Left ventricle myocardium inferior (tissue), 1 donor: ENCODE measurements at regions not wholly inside any gene's neighbourhood (a gene's known extent, or its start where the extent isn't known, plus 50 kb on each side); places are given as distances from the start of the nearest gene placed in this dataset.

Source experiments
- DNase-seq: peaks from one replicate; pipeline ENCODE4 v3.0.0-alpha.2; 2020
- H3K27ac ChIP-seq: fragments of 200-600 bp; replicated peaks from 2 replicates; pipeline ENCODE4 v1.8.0; 2021
- H3K27me3 ChIP-seq: fragments of 200-600 bp; 2 replicates; pipeline ENCODE4 v1.8.0; 2021; ENCODE audit warnings: low read depth
- H3K36me3 ChIP-seq: fragments of 200-600 bp; 2 replicates; pipeline ENCODE4 v1.8.0; 2021
- H3K4me1 ChIP-seq: fragments of 200-600 bp; 2 replicates; pipeline ENCODE4 v1.8.0; 2021
- H3K4me3 ChIP-seq: fragments of 200-600 bp; 2 replicates; pipeline ENCODE4 v1.8.0; 2021; ENCODE audit warnings: mild to moderate bottlenecking, moderate library complexity
- H3K9me3 ChIP-seq: fragments of 200-600 bp; replicated peaks from 2 replicates; pipeline ENCODE4 v1.8.0; 2021
- intact Hi-C: fragments of 100-400 bp; cut with micrococcal nuclease; formaldehyde crosslinking; loops from one replicate; pipeline ENCODE4 v1.11.0; 2022
- TF ChIP-seq, protein P1 (sequence below): fragments of 200-600 bp; IDR thresholded peaks from 2 replicates; pipeline ENCODE4 v1.8.0; 2021; ENCODE audit warnings: antibody characterized with exemption, mild to moderate bottlenecking, borderline replicate concordance
- donor health status: DM: no; HTN: yes; CAD: no; lungs with severe emphysema.

DNA sequence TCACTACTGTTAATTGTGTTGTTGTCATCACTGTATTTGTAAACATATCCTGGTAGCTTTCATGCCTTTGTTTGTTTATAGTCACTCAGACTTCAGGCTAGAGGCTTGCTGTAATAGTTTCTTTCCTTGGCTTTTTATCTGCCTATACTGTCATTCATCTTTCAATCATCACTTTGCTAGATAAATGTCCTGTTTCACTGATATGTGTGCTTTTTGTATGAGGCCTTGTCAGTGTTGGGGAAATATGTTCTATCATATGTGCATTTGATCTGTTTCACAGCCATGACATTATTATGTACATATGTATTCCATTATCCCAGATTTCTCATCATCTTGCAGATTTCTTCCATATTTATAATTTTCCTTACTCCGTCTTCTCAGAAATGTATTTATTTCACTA lies 558.9 kb upstream of the LRFN5 start:
- TF ChIP-seq, protein P1, sequence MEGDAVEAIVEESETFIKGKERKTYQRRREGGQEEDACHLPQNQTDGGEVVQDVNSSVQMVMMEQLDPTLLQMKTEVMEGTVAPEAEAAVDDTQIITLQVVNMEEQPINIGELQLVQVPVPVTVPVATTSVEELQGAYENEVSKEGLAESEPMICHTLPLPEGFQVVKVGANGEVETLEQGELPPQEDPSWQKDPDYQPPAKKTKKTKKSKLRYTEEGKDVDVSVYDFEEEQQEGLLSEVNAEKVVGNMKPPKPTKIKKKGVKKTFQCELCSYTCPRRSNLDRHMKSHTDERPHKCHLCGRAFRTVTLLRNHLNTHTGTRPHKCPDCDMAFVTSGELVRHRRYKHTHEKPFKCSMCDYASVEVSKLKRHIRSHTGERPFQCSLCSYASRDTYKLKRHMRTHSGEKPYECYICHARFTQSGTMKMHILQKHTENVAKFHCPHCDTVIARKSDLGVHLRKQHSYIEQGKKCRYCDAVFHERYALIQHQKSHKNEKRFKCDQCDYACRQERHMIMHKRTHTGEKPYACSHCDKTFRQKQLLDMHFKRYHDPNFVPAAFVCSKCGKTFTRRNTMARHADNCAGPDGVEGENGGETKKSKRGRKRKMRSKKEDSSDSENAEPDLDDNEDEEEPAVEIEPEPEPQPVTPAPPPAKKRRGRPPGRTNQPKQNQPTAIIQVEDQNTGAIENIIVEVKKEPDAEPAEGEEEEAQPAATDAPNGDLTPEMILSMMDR = no peak
- no peak overlapping the region for H3K4me3 ChIP-seq
- intact Hi-C loops = no loop called here
- DNase-seq = no peak
- no peak overlapping the region for H3K27ac ChIP-seq
- no peaks in the 10 kb centered on the region for H3K36me3 ChIP-seq
- H3K27me3 ChIP-seq = no peaks in the 10 kb centered on the region
- no peaks in the 10 kb centered on the region for H3K9me3 ChIP-seq
- H3K4me1 ChIP-seq = no peaks in the 10 kb centered on the region

DNA sequence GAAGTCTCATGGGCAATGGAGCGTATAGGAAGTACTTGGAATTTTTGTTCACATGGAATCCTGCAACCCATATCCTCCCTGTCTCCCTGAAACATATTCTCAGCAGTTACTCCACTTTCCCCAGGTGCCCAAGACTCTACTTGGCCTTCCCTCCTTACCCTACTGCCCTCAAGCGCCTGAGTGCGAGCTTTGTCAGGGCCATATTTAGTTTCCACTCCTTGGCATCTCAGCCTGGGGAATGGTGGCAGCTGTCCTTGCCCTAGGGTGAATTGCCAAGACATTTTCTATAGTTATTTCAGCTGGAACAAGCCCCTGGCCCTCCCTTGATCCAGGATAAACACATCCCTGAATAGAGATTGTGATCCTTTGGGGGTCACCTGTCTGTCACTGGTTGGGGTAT lies 569.3 kb upstream of the LRFN5 start:
- no peak for DNase-seq
- H3K36me3 ChIP-seq = no peaks in the 10 kb centered on the region
- TF ChIP-seq, protein P1 = no peak
- peaks cover 14% of the 10 kb centered on the region for H3K9me3 ChIP-seq
- no peaks in the 10 kb centered on the region for H3K4me1 ChIP-seq
- no peak overlapping the region for H3K4me3 ChIP-seq
- no peak overlapping the region for H3K27ac ChIP-seq
- intact Hi-C loops = no loop called here
- no peaks in the 10 kb centered on the region for H3K27me3 ChIP-seq

DNA sequence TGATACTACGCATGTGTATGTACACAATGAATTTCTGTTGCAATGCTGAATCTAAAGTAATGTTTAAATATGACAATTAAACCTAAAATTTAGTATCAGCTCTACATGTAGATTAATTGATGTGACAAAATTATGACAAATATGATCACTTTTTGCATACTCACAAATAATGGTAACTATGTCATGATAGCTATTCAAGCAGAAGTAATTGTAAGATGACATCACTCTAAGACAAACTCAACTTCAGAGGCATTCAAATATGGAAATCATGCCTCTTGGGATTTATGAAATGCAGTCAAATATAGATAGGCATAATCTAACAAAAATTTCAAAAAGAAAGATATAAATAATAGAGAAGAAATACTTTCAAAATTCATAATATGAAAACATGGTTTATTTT lies 571.7 kb upstream of the LRFN5 start:
- no peak for DNase-seq
- H3K36me3 ChIP-seq = no peaks in the 10 kb centered on the region
- H3K4me3 ChIP-seq = no peak overlapping the region
- no peak overlapping the region for H3K27ac ChIP-seq
- intact Hi-C loops = no loop called here
- no peaks in the 10 kb centered on the region for H3K4me1 ChIP-seq
- H3K9me3 ChIP-seq = peaks cover 18% of the 10 kb centered on the region
- TF ChIP-seq, protein P1 = no peak
- no peaks in the 10 kb centered on the region for H3K27me3 ChIP-seq

DNA sequence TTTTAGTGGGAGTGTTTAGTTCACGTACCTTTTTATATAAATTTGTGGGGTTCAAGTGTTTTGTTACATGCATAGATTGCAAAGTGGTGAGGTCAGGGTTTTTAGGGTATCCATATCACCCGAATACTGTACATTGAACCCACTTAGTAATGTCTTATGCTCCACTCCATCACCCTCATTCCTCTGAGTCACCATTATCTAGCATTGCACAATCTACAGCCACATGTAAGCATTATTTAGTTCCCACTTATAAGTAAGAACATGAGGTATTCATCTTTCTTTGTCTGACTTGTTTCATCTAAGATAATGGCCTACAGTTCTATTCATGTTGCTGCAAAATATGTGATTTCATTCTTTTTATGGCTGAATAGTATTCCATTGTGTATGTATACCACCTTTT lies 583.7 kb upstream of the LRFN5 start:
- H3K27ac ChIP-seq = no peak overlapping the region
- TF ChIP-seq, protein P1 = no peak
- H3K36me3 ChIP-seq = no peaks in the 10 kb centered on the region
- H3K4me3 ChIP-seq = no peak overlapping the region
- no peak for DNase-seq
- no peaks in the 10 kb centered on the region for H3K4me1 ChIP-seq
- intact Hi-C loops = no loop called here
- no peaks in the 10 kb centered on the region for H3K27me3 ChIP-seq
- H3K9me3 ChIP-seq = peaks cover 25% of the 10 kb centered on the region

DNA sequence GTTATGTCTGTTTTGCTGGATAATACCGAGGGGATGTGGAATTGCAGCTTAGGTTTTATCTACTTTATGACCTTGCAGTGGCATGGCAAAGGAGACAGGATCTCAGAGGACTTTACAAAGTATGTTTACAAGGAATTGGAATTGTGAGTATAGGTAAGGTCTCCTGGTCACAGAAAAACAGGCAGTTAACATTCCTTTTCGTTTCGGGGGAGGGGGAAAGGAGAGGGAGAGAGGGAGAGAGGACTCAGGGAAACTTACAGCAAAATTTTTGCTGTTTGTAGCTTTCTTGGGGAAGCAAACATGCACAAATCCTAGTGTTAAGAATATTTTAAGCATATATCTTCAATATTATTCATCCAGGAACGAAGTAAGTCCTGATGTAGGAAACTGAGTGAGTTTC lies 590.5 kb upstream of the LRFN5 start:
- no peaks in the 10 kb centered on the region for H3K9me3 ChIP-seq
- TF ChIP-seq, protein P1 = no peak
- H3K36me3 ChIP-seq = no peaks in the 10 kb centered on the region
- H3K27me3 ChIP-seq = no peaks in the 10 kb centered on the region
- H3K4me1 ChIP-seq = no peaks in the 10 kb centered on the region
- intact Hi-C loops = no loop called here
- H3K4me3 ChIP-seq = no peak overlapping the region
- DNase-seq = no peak
- no peak overlapping the region for H3K27ac ChIP-seq

DNA sequence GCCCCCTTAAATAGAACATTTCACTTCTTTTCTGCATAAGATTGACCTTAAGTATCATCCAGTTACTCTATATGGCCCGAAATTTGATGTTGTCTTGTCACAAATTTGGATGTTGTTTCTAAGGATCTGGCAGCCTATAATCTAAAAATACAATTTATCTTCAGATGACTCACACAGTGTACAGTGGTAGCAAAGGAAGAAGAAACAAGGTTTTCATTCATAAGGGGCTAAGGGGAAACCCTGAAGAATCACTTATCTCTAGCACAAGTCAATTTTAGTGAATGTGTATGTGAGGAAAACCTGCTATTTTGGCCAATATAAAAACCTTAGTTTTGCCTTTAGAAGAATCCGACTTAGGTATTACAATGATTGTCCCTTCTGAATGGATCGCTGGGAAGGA lies 606.3 kb upstream of the LRFN5 start:
- Histone ChIP-seq H3K27ac (no peak overlapping the region), H3K27me3 (no peaks in the 10 kb centered on the region), H3K4me3 (no peak overlapping the region), H3K4me1 (no peaks in the 10 kb centered on the region), H3K36me3 (no peaks in the 10 kb centered on the region), H3K9me3 (no peaks in the 10 kb centered on the region)
- no peak for DNase-seq
- intact Hi-C loops = no loop called here
- TF ChIP-seq, protein P1 = no peak
